Fibroblast of lung (primary cell): ENCODE measurements at regions not wholly inside any gene's neighbourhood (a gene's known extent, or its start where the extent isn't known, plus 50 kb on each side); places are given as distances from the start of the nearest gene placed in this dataset.

Experiments
- CTCF ChIP-seq, 2 donors: IDR thresholded peaks in 1 of 2; conservative IDR thresholded peaks in 1 of 2; 1 replicate in 1 of 2; 2 replicates in 1 of 2; pipeline ENCODE4 v1.5.1; 2011 to 2012; ENCODE audit warnings: low read length in 2 of 2, control low read depth in 1 of 2, inconsistent platforms in 1 of 2, low read depth in 1 of 2, mild to moderate bottlenecking in 1 of 2
- EZH2 ChIP-seq: IDR thresholded peaks from 2 replicates; pipeline ENCODE4 v1.5.1; 2012; ENCODE audit warnings: low read length, control low read depth, mild to moderate bottlenecking; ENCODE audit errors: missing control alignments

DNA sequence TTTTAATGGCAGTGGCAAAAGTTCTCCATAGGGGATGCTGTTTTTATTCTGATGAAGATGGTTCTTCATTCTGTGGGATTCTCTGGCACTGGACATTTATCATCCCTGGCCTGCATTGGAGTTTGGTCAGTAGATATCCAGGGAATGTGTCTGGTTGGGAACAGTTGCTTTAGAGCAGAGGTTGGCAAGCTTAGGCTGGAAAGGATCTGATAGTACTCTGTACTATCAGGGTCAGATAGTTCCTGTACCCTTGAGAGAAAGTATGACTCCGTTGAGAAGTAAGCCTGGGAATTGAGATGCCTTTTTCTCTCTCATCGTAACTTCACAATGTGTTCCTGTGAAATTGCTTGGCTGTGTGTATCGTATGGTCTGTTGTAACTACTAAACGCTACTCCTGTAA, 244.1 kb downstream of the POLR1F start:
- TF ChIP-seq CTCF (conservative IDR thresholded peaks at IDR 0.05 in 1 of 2, IDR thresholded peaks at IDR 0.05 in 1 of 2; ENCODE audit: low read depth in 1 of 2, low read length in 2 of 2): no peak
- TF ChIP-seq EZH2: no peak
